Right hindlimb (tissue), 1 donor: ENCODE measurements at regions not wholly inside any gene's neighbourhood (a gene's known extent, or its start where the extent isn't known, plus 50 kb on each side); places are given as distances from the start of the nearest gene placed in this dataset.

ENCODE experiments used
- DNase-seq: peaks from one replicate; pipeline ENCODE4 v3.0.0-alpha.2; 2018

- DNase-seq: no peak
Observed at GRCh38 chr4:61079976-61080375, 120.2 kb upstream of the ADGRL3 start.

- DNase-seq: no peak
Observed at GRCh38 chr4:61085534-61085933, 114.6 kb upstream of the ADGRL3 start.

GRCh38 chr4:61086357-61086756, 113.8 kb upstream of the ADGRL3 start:
- no peak for DNase-seq

DNA sequence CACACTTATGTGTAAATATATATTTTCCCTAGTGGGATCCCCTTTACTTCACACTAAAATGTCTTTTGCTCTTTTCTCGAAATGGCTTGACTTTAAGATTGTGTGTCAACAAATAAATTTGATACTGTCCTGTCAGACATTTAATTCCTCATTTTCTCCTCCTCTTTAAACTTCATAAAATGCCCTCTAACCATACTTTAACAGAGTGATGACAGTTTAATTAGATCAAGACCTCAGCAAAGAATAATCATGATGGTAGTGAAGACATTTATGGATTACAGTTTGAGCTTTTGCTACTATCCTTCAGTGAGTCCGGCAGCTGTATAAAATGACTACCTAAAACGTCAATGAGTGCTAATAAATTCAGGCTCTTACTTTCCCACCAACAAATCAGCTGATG, 113.1 kb upstream of the ADGRL3 start:
- no peak for DNase-seq

GRCh38 chr4:61094854-61095598, 105.1 kb upstream of the ADGRL3 start:
- DNase-seq: no peak

DNA sequence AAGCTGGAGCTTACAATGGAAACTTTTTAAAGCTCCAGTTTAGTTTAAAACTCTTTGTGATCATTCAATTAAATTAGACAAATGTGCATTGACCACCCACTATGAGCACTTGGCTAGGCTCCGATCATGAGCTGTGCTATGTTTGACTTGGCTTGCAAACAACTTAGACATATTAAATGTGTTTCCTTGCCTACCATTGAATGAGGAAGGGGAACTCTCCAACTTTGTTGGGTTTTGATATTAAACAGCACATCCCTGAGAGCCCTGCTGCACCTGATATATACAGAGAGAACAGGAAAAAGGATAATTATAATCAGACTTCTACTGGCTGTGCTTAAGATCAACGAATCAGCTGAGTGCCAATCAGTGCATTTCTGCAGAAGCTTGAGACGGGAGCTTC, 71.4 kb upstream of the ADGRL3 start:
- no peak for DNase-seq

DNA sequence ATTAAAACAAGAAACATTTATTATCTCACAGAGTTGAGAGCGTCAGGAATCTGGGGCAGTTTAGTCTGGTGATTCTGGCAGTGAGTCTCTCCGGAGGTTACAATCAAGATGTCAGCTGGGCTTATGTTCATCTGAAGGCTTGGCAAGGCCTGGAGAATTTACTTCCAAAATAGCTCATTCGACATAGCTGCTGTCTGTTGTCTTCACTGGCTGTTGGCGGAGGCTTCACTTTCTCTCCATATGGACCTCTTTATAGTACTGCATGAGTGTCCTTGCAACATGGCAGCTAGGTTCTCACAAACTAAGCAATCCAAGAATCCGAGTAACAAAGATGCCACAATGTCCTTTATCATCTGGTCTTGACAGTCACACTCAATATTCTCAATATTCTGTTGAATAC, 70.2 kb upstream of the ADGRL3 start:
- no peak for DNase-seq

GRCh38 chr4:61143461-61143860, 56.7 kb upstream of the ADGRL3 start:
- DNase-seq: no peak

DNA sequence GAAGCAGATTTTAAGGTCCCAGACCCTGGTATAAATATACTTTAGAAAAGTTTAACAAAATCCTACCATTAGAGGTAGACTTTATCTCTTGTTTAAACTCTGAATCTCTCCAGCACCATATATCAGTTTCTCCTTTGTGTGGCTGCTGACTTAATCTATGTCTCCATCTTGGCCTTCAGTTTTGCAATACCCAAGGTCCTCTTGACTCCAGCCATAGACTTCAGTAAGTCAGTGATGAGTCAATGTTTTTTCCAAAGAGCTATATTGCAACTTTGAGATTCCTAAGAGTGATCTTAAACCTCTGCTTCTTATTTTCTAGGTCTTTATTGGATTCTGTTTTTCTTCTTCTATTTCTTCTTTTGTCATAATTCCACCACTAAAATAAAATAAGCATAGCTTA, 50.8 kb upstream of the ADGRL3 start:
- DNase-seq: no peak
